HG03520 (cell line): ENCODE measurements at regions not wholly inside any gene's neighbourhood (a gene's known extent, or its start where the extent isn't known, plus 50 kb on each side); places are given as distances from the start of the nearest gene placed in this dataset.
"Not testable (repeated sequence)": the region's sequence is repeated elsewhere in the genome, so short reads cannot be mapped to it uniquely, and the experiment has no call there.

Source experiments
- ATAC-seq: cut with Tn5 transposase; IDR thresholded peaks from one replicate; pipeline ENCODE4 v1.9.1; 2021; ENCODE audit warnings: mild to moderate bottlenecking, moderate library complexity; ENCODE audit not compliant: unreplicated experiment

DNA sequence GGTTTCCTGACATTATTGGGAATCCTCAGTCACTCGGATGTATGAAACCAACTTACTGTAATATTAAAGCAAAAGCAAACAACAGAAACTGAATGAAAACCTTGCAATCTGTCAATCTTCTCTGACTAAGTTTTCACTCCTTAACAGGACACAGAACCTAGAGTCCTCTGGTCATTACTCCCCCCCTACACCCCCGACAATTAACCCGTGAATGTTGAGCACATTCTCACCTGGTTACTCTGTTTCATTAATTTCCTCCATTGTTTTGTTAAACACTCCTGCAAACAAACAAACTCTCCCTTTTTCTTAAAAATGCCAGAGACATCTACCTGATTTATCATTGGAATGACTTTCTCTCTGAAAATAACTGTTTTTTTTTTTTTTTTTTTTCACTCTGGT, 469.0 kb upstream of the PRKX start:
- no peak for ATAC-seq

GRCh38 chrX:4181782-4182407, 468.4 kb upstream of the PRKX start:
- no peak for ATAC-seq

GRCh38 chrX:4179031-4179430, 465.6 kb upstream of the PRKX start:
- ATAC-seq, result no peak

GRCh38 chrX:4175221-4175620, 461.8 kb upstream of the PRKX start:
- no peak for ATAC-seq

GRCh38 chrX:4173743-4174142, 460.3 kb upstream of the PRKX start:
- ATAC-seq, result no peak

- ATAC-seq, result no peak
Measured at GRCh38 chrX:4151798-4152197, 438.3 kb upstream of the PRKX start.

GRCh38 chrX:4150259-4150658, 436.8 kb upstream of the PRKX start:
- ATAC-seq, result no peak

GRCh38 chrX:4129626-4130025, 416.2 kb upstream of the PRKX start:
- no peak for ATAC-seq

GRCh38 chrX:4118666-4119530, 405.4 kb upstream of the PRKX start:
- no peak for ATAC-seq

GRCh38 chrX:4110964-4111363, 397.5 kb upstream of the PRKX start:
- ATAC-seq, result no peak

GRCh38 chrX:4094926-4095325, 381.5 kb upstream of the PRKX start:
- ATAC-seq, result no peak

GRCh38 chrX:4091046-4091760, 377.8 kb upstream of the PRKX start:
- ATAC-seq, result no peak

DNA sequence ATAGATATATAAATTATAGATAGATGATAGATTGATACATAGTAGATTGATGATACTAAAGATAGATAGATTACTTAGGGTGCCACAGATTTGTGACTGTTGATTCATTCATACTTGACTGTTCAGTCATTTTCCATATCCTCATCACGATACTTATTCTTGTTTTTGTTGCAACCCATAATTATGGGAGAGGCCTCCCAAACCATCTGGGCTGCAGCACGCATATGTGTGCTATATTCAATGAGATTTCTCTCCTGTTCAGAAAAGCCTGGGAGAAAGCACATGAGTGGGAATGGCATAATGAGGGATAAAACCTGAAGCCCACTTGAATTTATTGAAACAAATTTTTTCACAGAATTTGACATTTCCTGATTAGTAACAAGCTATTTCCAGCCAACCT, 346.4 kb upstream of the PRKX start:
- ATAC-seq, result no peak

- no peak for ATAC-seq
Measured at GRCh38 chrX:4043951-4044350, 330.5 kb upstream of the PRKX start.

DNA sequence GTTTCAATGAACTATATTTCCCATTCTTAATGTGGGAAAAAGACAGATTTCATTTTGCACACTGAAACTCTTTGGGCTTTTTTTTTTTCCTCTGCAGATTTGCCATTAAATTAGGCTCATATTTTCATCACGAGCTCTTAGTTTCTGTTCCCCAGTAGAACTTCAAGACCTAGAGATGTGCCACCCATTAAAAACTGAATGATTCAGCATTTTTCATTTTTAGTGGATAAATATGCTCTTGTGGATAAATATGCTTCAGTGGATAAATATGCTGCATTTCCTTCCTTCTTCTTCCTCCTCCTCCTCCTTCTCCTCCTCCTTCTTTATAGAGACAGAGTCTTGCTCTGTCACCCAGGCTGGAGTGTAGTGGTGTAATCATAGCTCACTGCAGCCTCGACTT, 322.4 kb upstream of the PRKX start:
- ATAC-seq, result no peak

GRCh38 chrX:4028151-4028550, 314.7 kb upstream of the PRKX start:
- ATAC-seq, result no peak

DNA sequence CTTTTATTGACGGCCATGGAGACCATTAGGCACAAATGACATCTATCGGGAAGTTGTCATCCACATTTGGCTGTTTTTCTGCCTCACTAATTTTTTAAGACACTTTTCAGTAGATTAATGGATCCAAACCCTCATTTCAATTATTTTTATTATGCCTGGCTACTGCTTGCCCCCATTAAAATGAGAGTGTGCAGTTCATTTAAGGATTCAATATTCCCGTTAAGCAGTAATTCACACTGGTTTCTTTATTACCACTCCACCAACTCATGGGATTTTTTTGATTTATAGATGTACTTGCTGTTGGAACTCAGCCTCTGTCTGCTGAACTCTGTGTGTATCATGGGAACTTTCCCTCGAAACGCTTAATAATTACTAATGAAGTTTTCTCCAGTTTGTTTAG, 291.8 kb upstream of the PRKX start:
- no peak for ATAC-seq

GRCh38 chrX:4004822-4005221, 291.4 kb upstream of the PRKX start:
- no peak for ATAC-seq

- ATAC-seq, result no peak
Measured at GRCh38 chrX:3994315-3994714, 280.9 kb upstream of the PRKX start.

- no peak for ATAC-seq
Measured at GRCh38 chrX:3990569-3990968, 277.1 kb upstream of the PRKX start.

DNA sequence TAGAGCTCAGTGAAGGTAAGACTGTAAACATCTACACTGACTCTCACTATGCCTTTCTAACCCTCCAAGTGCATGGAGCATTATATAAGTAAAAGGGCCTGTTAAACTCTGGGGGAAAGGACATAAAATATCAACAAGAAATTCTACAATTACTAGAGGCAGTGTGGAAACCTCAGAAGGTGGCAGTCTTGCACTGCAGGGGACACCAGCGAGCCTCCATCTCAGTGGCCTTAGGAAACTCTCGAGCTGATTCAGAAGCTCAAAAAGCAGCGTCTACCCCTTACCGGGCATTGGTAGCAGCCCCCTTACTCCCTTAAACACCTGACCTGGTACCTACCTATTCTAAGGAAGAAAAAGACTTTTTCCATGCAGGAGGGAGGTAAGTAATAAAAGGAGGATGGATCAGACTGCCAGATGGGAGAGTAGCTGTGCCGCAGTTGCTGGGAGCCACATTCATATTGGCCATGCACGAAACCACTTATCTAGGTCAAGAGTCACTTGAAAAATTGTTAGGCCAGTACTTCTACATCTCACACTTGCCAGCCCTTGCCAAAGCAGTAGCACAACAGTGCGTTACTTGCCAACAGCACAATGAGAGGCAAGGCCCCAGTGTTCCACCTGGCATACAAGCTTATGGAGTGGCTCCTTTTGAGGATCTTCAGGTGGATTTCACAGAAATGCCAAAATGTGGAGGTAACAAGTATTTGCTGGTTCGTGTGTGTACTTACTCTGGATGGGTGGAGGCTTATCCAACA, 258.8 kb upstream of the PRKX start:
- ATAC-seq, result not testable (repeated sequence)
